Right renal cortex interstitium (tissue), 3 donors: ENCODE measurements at regions not wholly inside any gene's neighbourhood (a gene's known extent, or its start where the extent isn't known, plus 50 kb on each side); places are given as distances from the start of the nearest gene placed in this dataset.

ENCODE experiments used
- DNase-seq, 3 donors: peaks; one replicate each; pipeline ENCODE4 v3.0.0-alpha.2; 2013; ENCODE audit warnings: low read depth in 3 of 3, low spot score in 2 of 3

- DNase-seq: no peak
Measured at GRCh38 chr1:186620566-186621350, 59.5 kb downstream of the PTGS2 start.

- no peak for DNase-seq
Measured at GRCh38 chr1:186618401-186619170, 61.6 kb downstream of the PTGS2 start.

- no peak for DNase-seq
Measured at GRCh38 chr1:186617926-186618325, 62.3 kb downstream of the PTGS2 start.

GRCh38 chr1:186616511-186616910, 63.7 kb downstream of the PTGS2 start:
- DNase-seq: no peak

- DNase-seq: no peak
Measured at GRCh38 chr1:186615332-186615731, 64.9 kb downstream of the PTGS2 start.

- no peak for DNase-seq
Measured at GRCh38 chr1:186611156-186611555, 69.1 kb downstream of the PTGS2 start.

GRCh38 chr1:186609183-186609582, 71.0 kb downstream of the PTGS2 start:
- no peak for DNase-seq

- peak in 2 of 3 donors; percentile 1 to 2 for DNase-seq
Measured at GRCh38 chr1:186605762-186606350, 74.4 kb downstream of the PTGS2 start.

GRCh38 chr1:186595969-186596368, 84.3 kb downstream of the PTGS2 start:
- no peak for DNase-seq

- no peak for DNase-seq
Measured at GRCh38 chr1:186578325-186579016, 101.8 kb downstream of the PTGS2 start.

GRCh38 chr1:186577633-186578032, 102.6 kb downstream of the PTGS2 start:
- no peak for DNase-seq

- DNase-seq: peak in 1 of 3 donors; percentile 13
Measured at GRCh38 chr1:186577216-186577615, 103.0 kb downstream of the PTGS2 start.

- DNase-seq: no peak
Measured at GRCh38 chr1:186575348-186575747, 104.9 kb downstream of the PTGS2 start.

- no peak for DNase-seq
Measured at GRCh38 chr1:186574926-186575325, 105.3 kb downstream of the PTGS2 start.

GRCh38 chr1:186572509-186572908, 107.7 kb downstream of the PTGS2 start:
- DNase-seq: no peak

- DNase-seq: no peak
Measured at GRCh38 chr1:186571771-186572170, 108.5 kb downstream of the PTGS2 start.

GRCh38 chr1:186569856-186570255, 108.9 kb upstream of the PDC start:
- no peak for DNase-seq

- DNase-seq: no peak
Measured at GRCh38 chr1:186568221-186568620, 107.3 kb upstream of the PDC start.

- DNase-seq: no peak
Measured at GRCh38 chr1:186566140-186566855, 105.4 kb upstream of the PDC start.

- no peak for DNase-seq
Measured at GRCh38 chr1:186564582-186564981, 103.7 kb upstream of the PDC start.
